PC-9 (cell line): ENCODE measurements at regions not wholly inside any gene's neighbourhood (a gene's known extent, or its start where the extent isn't known, plus 50 kb on each side); places are given as distances from the start of the nearest gene placed in this dataset.

Source experiments
- CTCF ChIP-seq: fragments of 200-600 bp; sonication (generic); conservative IDR thresholded peaks from 2 replicates; pipeline ENCODE4 v1.6.1; 2017; ENCODE audit warnings: mixed run types, antibody characterized with exemption, mild to moderate bottlenecking, moderate library complexity
- EZH2 ChIP-seq: fragments of 200-600 bp; sonication (generic); IDR thresholded peaks from 2 replicates; pipeline ENCODE4 v1.8.0; 2017; ENCODE audit warnings: antibody characterized with exemption, low read depth

GRCh38 chr10:130634816-130635215 is 498.6 kb downstream of the GLRX3 start:
- TF ChIP-seq CTCF: no peak
- no peak for TF ChIP-seq EZH2
